ENCODE measurements at regions not wholly inside any gene's neighbourhood (a gene's known extent, or its start where the extent isn't known, plus 50 kb on each side); places are given as distances from the start of the nearest gene placed in this dataset.
A peak's percentile ranks its signal among the peaks of the same experiment; 100 is the strongest.

DNA sequence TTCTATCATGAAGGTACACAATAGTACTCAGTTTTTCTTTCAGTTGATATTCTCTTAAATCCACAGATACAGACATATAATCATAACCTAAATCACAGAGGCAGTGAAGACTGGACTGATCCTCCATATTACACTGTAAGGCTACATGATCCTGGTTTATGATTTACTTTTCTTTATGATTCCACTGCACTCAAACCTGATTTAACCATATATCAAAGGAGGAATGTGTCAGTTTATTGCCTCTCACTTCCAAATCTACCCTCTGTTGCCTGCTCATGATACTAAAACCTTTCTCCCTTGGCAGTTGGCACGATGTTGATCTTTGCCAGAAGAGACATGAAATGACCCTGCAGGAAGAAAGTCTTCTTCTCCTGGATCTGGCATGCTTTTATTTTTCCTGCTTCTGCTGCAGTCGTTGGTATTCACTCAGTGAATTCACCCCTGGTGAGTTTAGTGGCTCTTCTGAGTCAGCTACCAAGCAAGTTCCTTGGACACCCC is 426.4 kb downstream of the MBD2 start:
- no peaks in the 10 kb centered on the region for H3K27me3 ChIP-seq (replicated peaks; ENCODE audit: control insufficient read depth, insufficient read depth, low read length)
- H3K4me3 ChIP-seq (replicated peaks; ENCODE audit: low read depth, low read length) = no peak overlapping the region
- TF ChIP-seq, protein P1, sequence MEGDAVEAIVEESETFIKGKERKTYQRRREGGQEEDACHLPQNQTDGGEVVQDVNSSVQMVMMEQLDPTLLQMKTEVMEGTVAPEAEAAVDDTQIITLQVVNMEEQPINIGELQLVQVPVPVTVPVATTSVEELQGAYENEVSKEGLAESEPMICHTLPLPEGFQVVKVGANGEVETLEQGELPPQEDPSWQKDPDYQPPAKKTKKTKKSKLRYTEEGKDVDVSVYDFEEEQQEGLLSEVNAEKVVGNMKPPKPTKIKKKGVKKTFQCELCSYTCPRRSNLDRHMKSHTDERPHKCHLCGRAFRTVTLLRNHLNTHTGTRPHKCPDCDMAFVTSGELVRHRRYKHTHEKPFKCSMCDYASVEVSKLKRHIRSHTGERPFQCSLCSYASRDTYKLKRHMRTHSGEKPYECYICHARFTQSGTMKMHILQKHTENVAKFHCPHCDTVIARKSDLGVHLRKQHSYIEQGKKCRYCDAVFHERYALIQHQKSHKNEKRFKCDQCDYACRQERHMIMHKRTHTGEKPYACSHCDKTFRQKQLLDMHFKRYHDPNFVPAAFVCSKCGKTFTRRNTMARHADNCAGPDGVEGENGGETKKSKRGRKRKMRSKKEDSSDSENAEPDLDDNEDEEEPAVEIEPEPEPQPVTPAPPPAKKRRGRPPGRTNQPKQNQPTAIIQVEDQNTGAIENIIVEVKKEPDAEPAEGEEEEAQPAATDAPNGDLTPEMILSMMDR (IDR thresholded peaks at IDR 0.05; ENCODE audit: insufficient read depth, low read length, poor library complexity, severe bottlenecking) = no peak
- DNase-seq (ENCODE audit: extremely low read depth, insufficient read length) = no peak
- H3K36me3 ChIP-seq (ENCODE audit: control insufficient read depth, insufficient read depth, low read length) = no peaks in the 10 kb centered on the region

- no peaks in the 10 kb centered on the region for H3K36me3 ChIP-seq (ENCODE audit: control insufficient read depth, insufficient read depth, low read length)
- H3K4me3 ChIP-seq (replicated peaks; ENCODE audit: low read depth, low read length) = no peak overlapping the region
- TF ChIP-seq, protein P1 (IDR thresholded peaks at IDR 0.05; ENCODE audit: insufficient read depth, low read length, poor library complexity, severe bottlenecking) = no peak
- no peaks in the 10 kb centered on the region for H3K27me3 ChIP-seq (replicated peaks; ENCODE audit: control insufficient read depth, insufficient read depth, low read length)
- DNase-seq (ENCODE audit: extremely low read depth, insufficient read length) = peak; percentile 2
Observed at GRCh38 chr18:53796040-53796729, 428.3 kb downstream of the MBD2 start.

GRCh38 chr18:53795610-53796009 is 428.9 kb downstream of the MBD2 start:
- Histone ChIP-seq H3K4me3 (replicated peaks; ENCODE audit: low read depth, low read length) (no peak overlapping the region), H3K36me3 (ENCODE audit: control insufficient read depth, insufficient read depth, low read length) (no peaks in the 10 kb centered on the region), H3K27me3 (replicated peaks; ENCODE audit: control insufficient read depth, insufficient read depth, low read length) (no peaks in the 10 kb centered on the region)
- TF ChIP-seq, protein P1 (IDR thresholded peaks at IDR 0.05; ENCODE audit: insufficient read depth, low read length, poor library complexity, severe bottlenecking) = no peak
- no peak for DNase-seq (ENCODE audit: extremely low read depth, insufficient read length)

GRCh38 chr18:53795061-53795460 is 429.4 kb downstream of the MBD2 start:
- no peak for DNase-seq (ENCODE audit: extremely low read depth, insufficient read length)
- TF ChIP-seq, protein P1 (IDR thresholded peaks at IDR 0.05; ENCODE audit: insufficient read depth, low read length, poor library complexity, severe bottlenecking) = no peak
- no peaks in the 10 kb centered on the region for H3K36me3 ChIP-seq (ENCODE audit: control insufficient read depth, insufficient read depth, low read length)
- H3K27me3 ChIP-seq (replicated peaks; ENCODE audit: control insufficient read depth, insufficient read depth, low read length) = no peaks in the 10 kb centered on the region
- no peak overlapping the region for H3K4me3 ChIP-seq (replicated peaks; ENCODE audit: low read depth, low read length)

- H3K27me3 ChIP-seq (replicated peaks; ENCODE audit: control insufficient read depth, insufficient read depth, low read length) = no peaks in the 10 kb centered on the region
- H3K4me3 ChIP-seq (replicated peaks; ENCODE audit: low read depth, low read length) = no peak overlapping the region
- TF ChIP-seq, protein P1 (IDR thresholded peaks at IDR 0.05; ENCODE audit: insufficient read depth, low read length, poor library complexity, severe bottlenecking) = no peak
- no peaks in the 10 kb centered on the region for H3K36me3 ChIP-seq (ENCODE audit: control insufficient read depth, insufficient read depth, low read length)
- no peak for DNase-seq (ENCODE audit: extremely low read depth, insufficient read length)
Observed at GRCh38 chr18:53792762-53793161, 431.7 kb downstream of the MBD2 start.
